Stimulated activated memory B cell treated with anti-CD40 and anti-IgM and Interleukin-4, amounts not matched to agents 10 μg/mL and 1 μg/mL and 100 μg/mL, for 72 hours (primary cell): ENCODE measurements at regions not wholly inside any gene's neighbourhood (a gene's known extent, or its start where the extent isn't known, plus 50 kb on each side); places are given as distances from the start of the nearest gene placed in this dataset.

ENCODE experiments used
- ATAC-seq: fragments of 150-1000 bp; cut with Tn5 transposase; 2 replicates; pipeline ENCODE4 v1.10.0; 2021
- H3K27ac Mint-ChIP-seq: one replicate; pipeline ENCODE4 v1.8.0; 2022; ENCODE audit warnings: mild to moderate bottlenecking, mixed read lengths
- H3K27me3 Mint-ChIP-seq: one replicate; pipeline ENCODE4 v1.8.0; 2022; ENCODE audit warnings: mixed read lengths
- H3K36me3 Mint-ChIP-seq: one replicate; pipeline ENCODE4 v1.8.0; 2022; ENCODE audit warnings: mixed read lengths
- H3K4me1 Mint-ChIP-seq: one replicate; pipeline ENCODE4 v1.8.0; 2022; ENCODE audit warnings: mixed read lengths
- H3K4me3 Mint-ChIP-seq: one replicate; pipeline ENCODE4 v1.8.0; 2022; ENCODE audit warnings: mild to moderate bottlenecking, moderate library complexity, mixed read lengths
- H3K9me3 Mint-ChIP-seq: one replicate; pipeline ENCODE4 v1.8.0; 2022; ENCODE audit warnings: mixed read lengths

DNA sequence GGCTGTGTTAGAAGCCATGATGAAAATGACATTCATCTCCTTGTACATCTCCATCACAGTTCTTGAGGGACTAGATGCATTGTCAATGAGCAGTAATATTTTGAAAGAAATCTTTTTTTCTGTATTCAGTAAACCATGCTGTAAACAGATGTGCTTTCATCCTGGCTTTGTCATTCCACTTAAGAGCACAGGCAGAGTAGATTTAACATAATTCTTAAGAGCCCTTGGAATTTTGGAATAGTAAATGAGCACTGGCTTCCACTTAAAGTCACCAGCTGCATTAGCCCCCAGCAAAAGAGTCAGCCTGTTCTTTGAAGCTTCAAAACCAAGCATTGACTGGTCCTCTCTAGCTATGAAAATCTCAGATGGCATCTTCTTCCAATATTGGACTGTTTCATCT lies 197.8 kb upstream of the HDDC2 start:
- Mint-ChIP-seq H3K27me3 (peaks cover 12% of the 10 kb centered on the region), H3K4me3 (no peak overlapping the region), H3K36me3 (no peaks in the 10 kb centered on the region), H3K4me1 (no peaks in the 10 kb centered on the region), H3K9me3 (no peaks in the 10 kb centered on the region), H3K27ac (no peak overlapping the region)
- ATAC-seq: no peak

DNA sequence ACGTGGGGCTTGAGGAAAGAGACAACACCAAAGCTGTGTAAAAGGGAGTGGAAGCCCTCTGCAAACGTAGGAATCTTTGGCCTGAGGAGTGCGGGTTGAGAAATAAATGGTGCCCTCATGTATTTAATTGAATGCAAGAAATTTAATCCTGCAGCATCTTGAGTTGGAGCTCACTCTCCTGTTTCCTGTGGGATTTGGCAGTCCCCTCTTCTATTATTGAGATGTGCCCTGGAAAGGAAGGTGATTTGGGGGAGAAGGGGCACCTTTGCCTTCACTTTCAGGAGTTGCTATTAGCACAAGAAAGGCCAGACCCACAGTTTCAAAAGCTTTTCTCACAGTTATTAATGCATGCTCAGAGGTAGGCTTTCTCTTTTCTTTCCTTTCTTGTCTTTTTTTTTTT lies 201.4 kb upstream of the HDDC2 start:
- no peaks in the 10 kb centered on the region for H3K4me1 Mint-ChIP-seq
- no peak for ATAC-seq
- H3K27me3 Mint-ChIP-seq: peaks cover 17% of the 10 kb centered on the region
- H3K9me3 Mint-ChIP-seq: no peaks in the 10 kb centered on the region
- H3K4me3 Mint-ChIP-seq: no peak overlapping the region
- H3K27ac Mint-ChIP-seq: no peak overlapping the region
- no peaks in the 10 kb centered on the region for H3K36me3 Mint-ChIP-seq

DNA sequence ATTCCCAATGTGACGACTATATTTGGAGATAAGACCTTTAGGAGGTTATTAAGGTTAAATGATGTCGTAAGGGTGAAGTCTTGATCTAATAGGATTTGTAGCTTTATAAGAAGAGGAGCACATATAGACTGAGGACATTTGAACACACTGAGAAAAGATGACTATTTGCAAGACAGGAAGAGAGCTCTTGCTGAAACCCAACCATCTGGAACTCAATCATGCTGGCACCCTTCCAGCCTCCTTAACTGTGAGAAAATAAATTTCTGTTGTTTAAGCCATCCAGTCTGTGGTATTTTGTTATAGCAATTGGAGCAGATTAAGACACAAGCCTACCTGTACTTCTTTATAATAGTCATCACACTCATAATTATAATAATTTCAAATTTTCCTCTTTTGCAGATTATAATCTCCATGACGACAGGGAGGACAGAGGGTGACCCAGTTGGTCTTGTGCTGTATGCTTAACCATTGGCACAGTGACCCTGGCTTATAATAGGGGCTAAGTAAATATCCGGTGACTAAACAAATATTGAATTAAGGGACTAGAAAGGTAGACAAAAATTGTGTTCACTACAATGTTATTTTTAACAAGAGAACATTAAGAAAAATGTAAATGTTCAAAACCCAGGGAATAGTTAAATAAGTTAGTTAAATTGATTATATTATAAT lies 206.4 kb upstream of the HDDC2 start:
- Mint-ChIP-seq H3K27me3 (peaks cover 9% of the 10 kb centered on the region), H3K9me3 (no peaks in the 10 kb centered on the region), H3K36me3 (no peaks in the 10 kb centered on the region), H3K27ac (no peak overlapping the region), H3K4me3 (no peak overlapping the region), H3K4me1 (no peaks in the 10 kb centered on the region)
- no peak for ATAC-seq

DNA sequence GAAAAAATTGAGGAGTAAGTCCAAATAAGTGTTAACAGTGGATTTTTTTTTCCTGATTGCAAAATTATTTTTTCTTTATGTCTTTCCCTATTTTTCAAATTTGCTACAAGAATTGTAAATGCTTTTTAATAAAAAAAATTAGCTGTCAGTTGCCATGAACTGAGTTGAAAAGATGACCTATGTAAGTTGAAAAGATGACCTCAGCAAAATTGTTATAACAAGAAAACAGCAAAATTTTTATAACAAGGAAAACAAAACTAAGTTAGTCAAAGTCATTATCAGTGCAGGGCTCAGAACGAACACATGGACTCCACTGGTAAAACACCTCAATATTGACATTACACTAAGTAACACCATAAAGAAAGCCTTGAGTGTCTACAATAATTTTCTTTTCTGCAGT lies 207.0 kb upstream of the HDDC2 start:
- Mint-ChIP-seq H3K36me3 (no peaks in the 10 kb centered on the region), H3K9me3 (no peaks in the 10 kb centered on the region)

DNA sequence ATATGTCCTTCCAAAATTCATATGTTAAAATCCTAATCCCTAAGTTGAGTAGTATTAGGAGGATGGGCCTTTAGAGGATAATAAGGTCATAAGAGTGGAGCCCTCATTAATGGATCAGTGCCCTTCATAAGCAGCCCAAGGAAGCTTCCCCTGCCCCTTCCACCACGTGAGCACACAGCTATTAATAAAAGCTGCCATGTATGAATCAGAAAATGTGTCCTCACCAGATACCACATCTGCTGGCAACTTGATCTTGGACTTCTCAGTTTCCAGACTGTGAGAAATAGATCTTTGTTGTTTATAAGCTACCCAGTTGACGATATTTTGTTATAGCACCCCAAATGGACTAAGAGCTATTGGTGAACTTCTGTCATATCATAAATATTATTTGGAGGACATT lies 207.7 kb upstream of the HDDC2 start:
- Mint-ChIP-seq H3K27ac (no peak overlapping the region), H3K4me1 (no peaks in the 10 kb centered on the region), H3K27me3 (peaks cover 6% of the 10 kb centered on the region), H3K9me3 (no peaks in the 10 kb centered on the region), H3K36me3 (no peaks in the 10 kb centered on the region), H3K4me3 (no peak overlapping the region)
- ATAC-seq: no peak

More for the DNA sequence above, 207.0 kb upstream of the HDDC2 start:
- no peak overlapping the region for H3K4me3 Mint-ChIP-seq
- H3K4me1 Mint-ChIP-seq: no peaks in the 10 kb centered on the region
- no peak overlapping the region for H3K27ac Mint-ChIP-seq
- peaks cover 9% of the 10 kb centered on the region for H3K27me3 Mint-ChIP-seq
- ATAC-seq: no peak

DNA sequence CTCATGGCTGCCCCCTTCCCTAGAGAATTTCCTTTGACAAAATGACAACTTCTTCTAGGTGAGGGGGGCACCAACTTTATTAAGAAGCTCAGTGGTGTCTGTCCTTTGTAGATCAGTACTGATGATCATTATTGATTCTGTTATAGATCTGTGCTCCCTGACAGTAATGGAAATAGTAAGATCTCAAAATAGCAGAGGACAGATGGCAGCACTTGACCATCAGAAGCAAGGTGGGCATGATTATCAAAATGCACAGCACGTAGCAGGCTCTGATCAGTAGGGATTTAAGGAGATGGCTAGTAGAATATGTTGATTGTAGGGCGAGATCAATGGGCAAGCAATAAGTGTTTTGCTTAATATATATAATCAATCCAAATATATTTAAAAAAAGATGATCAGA lies 208.6 kb upstream of the HDDC2 start:
- Mint-ChIP-seq H3K27ac (no peak overlapping the region), H3K27me3 (no peaks in the 10 kb centered on the region), H3K4me1 (no peaks in the 10 kb centered on the region), H3K9me3 (no peaks in the 10 kb centered on the region), H3K36me3 (no peaks in the 10 kb centered on the region), H3K4me3 (no peak overlapping the region)
- ATAC-seq: no peak

DNA sequence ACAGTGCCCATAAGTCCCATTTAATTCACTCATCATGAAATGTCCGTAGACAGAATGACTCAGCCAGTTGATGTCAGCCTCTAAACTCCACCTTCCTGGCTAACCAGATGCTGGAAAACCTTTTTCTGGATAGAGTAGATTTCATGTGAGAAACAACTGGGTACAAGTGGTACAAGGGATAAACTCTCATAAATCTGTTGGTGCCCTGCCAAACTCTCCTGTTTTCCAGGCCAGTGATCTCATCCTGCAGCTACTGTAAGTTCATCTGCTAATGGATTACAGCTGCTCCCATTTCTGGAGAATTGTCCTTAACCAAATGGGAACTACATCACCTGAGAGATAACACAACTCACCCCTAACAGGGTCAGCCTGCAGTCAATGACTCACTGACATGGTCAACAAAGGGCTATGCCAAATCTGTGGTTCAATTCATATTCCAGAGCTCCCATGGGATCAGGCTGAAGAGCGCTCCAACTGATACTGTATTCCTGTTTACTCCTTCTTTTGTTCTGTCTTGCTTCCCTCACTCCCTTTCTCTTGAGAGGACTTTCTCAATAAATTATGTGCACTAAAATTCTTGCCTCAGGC lies 210.1 kb upstream of the HDDC2 start:
- H3K9me3 Mint-ChIP-seq: peaks cover 5% of the 10 kb centered on the region
- H3K27me3 Mint-ChIP-seq: no peaks in the 10 kb centered on the region
- H3K27ac Mint-ChIP-seq: no peak overlapping the region
- ATAC-seq: no peak
- H3K4me1 Mint-ChIP-seq: no peaks in the 10 kb centered on the region
- no peaks in the 10 kb centered on the region for H3K36me3 Mint-ChIP-seq
- H3K4me3 Mint-ChIP-seq: no peak overlapping the region

DNA sequence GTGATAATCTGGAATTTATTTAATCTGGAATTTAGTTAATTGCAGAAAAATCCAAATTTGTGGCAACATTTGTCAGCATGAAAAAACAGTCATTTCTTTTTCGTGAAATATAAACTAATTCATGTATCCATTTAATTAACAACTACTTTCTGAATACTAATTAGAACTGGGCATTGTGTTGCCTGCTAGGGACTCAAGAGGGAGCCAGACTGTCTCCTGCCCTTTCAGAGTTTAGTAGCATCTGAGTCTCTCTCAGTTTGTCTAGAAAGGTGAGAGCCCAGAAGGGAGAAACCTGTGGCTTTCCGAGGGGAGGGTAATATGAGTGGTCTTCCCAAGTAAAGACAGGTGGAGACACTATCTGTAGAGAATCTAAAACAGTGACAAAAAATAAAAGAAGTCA lies 210.9 kb upstream of the HDDC2 start:
- peaks cover 5% of the 10 kb centered on the region for H3K9me3 Mint-ChIP-seq
- ATAC-seq: no peak
- H3K27me3 Mint-ChIP-seq: no peaks in the 10 kb centered on the region
- H3K27ac Mint-ChIP-seq: no peak overlapping the region
- H3K4me3 Mint-ChIP-seq: no peak overlapping the region
- H3K4me1 Mint-ChIP-seq: no peaks in the 10 kb centered on the region
- no peaks in the 10 kb centered on the region for H3K36me3 Mint-ChIP-seq

DNA sequence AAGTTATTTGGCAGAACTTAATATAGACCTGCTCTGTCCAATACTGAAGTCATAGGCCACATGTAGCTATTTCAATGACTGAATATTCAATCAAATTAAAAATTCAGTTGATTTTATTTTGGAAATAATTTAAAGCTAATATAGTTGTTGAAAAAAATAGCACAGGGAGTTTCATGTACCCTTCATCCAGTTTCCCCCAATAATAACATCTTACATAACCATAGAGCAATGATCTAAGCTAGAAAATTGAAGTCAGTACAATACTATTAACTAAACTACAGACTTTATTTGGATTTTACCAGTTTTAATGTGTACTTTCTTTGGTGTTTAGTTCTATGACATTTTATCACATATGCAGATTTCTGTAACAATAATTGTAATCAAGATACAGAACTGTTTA lies 212.2 kb upstream of the HDDC2 start:
- H3K9me3 Mint-ChIP-seq: peaks cover 5% of the 10 kb centered on the region
- H3K4me3 Mint-ChIP-seq: no peak overlapping the region
- ATAC-seq: no peak
- no peaks in the 10 kb centered on the region for H3K27me3 Mint-ChIP-seq
- no peaks in the 10 kb centered on the region for H3K36me3 Mint-ChIP-seq
- no peaks in the 10 kb centered on the region for H3K4me1 Mint-ChIP-seq
- no peak overlapping the region for H3K27ac Mint-ChIP-seq

DNA sequence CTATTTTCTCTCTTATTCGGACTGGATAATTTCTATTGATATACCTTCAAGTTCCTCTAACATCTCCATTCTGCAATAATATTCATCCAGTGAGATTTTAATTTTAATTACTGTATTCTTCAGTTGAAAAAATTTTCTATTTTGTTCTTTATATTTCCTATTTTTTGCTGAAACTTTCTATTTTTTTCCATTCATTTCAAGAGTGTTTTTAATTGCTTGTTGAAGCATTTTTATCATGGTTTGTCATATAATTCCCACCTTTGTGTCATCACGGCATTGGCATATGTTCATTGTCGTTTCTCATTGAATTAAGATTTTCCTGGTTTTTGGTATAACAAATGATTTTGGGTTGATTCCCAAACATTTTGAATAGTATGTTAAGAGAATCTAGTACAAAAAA lies 214.9 kb upstream of the HDDC2 start:
- H3K27me3 Mint-ChIP-seq: peaks cover 21% of the 10 kb centered on the region
- ATAC-seq: no peak
- no peak overlapping the region for H3K27ac Mint-ChIP-seq
- H3K4me1 Mint-ChIP-seq: no peaks in the 10 kb centered on the region
- peaks cover 5% of the 10 kb centered on the region for H3K9me3 Mint-ChIP-seq
- H3K4me3 Mint-ChIP-seq: no peak overlapping the region
- H3K36me3 Mint-ChIP-seq: no peaks in the 10 kb centered on the region

DNA sequence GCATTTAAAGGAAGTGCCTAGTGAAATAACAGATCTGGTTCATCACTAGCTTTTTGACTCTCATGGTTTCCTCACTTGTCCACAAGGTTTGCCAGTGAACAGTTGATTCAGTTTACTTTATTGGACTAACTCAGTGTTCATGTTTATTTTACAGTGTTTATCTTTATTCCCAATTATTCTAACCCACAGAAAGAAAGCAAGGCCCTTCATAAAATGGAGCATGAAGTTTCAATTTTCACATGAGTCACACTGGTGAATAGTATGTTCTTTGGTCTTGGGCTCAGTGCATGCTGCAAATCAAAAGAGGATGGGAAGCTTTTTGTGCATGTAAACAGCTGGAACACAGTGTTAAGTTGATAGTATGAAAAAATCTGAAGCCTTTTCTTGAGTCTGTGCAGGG lies 217.6 kb upstream of the HDDC2 start:
- H3K27ac Mint-ChIP-seq: no peak overlapping the region
- no peaks in the 10 kb centered on the region for H3K4me1 Mint-ChIP-seq
- no peaks in the 10 kb centered on the region for H3K36me3 Mint-ChIP-seq
- H3K4me3 Mint-ChIP-seq: no peak overlapping the region
- ATAC-seq: no peak
- peaks cover 5% of the 10 kb centered on the region for H3K9me3 Mint-ChIP-seq
- peaks cover 24% of the 10 kb centered on the region for H3K27me3 Mint-ChIP-seq

DNA sequence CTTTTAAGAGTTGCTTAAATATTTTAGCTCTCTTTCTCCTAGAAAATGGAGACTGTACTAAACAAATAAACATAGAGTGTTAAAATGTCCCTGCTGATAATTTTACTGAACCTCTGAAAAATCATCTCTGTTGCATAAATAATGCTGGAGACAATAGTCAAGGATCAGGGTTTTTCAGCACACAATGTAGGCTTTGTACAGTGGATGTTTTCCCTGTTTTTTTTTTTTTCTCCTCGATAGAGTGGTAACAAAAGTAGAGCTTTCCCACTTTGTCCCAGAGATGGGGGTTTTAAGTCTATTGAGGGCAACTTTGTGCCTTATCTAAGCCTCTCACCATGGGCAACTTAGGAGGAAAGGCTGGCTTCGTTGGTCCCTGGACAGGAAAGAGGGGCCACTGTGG lies 222.6 kb upstream of the HDDC2 start:
- Mint-ChIP-seq H3K4me3 (no peak overlapping the region), H3K4me1 (no peaks in the 10 kb centered on the region), H3K36me3 (no peaks in the 10 kb centered on the region), H3K27ac (no peak overlapping the region), H3K27me3 (peaks cover 42% of the 10 kb centered on the region), H3K9me3 (no peaks in the 10 kb centered on the region)
- no peak for ATAC-seq

DNA sequence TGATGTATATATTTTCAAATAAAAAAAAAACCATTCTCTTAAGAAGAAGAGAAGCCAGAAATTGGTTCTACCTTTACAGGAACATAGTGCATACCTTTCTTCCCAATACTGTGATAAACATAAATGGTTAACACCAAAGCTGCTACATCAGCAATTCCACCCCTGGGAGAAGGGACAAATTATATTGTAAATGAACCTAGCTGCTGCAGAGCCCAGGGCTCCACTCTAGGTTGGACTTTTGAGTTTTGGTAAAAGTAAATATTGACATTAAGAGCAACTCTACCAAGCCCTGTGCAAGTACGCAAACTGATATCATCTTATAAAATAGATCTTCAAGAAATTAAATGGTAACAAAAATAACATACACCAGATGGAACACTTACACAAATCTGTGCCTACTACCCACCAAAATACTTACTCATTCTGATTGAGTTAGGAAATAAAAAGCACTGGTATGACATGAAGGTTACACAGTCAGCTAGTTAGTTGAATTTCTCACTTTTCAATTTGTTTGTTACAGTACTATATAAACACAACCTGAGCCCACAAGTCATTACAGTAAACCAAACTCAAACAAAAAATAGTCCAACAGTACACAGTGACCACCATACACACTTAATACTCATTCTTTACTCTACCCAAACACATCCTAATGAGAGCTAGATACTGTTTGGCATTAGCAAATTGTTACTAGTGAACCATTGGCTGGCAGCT lies 223.3 kb upstream of the HEY2 start:
- ATAC-seq: no peak
- Mint-ChIP-seq H3K4me1 (no peaks in the 10 kb centered on the region), H3K27ac (no peak overlapping the region), H3K27me3 (peaks cover 31% of the 10 kb centered on the region), H3K4me3 (no peak overlapping the region), H3K36me3 (no peaks in the 10 kb centered on the region), H3K9me3 (no peaks in the 10 kb centered on the region)

DNA sequence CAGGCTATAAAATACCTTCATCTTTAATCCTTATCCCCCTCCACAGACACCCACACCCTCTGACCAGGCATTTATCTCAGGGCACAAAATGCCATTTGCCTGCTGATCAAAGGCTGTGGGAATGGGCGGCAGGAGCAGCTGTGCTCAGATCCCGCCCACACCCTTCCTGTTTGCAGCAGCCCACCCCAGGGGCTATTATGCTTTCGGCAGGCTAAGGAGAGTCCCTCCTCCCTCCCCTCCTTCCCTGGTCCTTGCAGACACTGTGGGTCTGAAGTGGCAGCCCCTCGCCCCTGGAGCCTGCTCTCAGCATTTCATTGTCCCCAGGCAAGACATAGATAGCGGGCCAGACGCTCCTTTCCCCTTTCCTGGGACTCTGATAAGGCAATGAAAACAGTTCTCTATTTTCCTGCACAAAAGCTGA lies 220.8 kb upstream of the HEY2 start:
- no peak overlapping the region for H3K27ac Mint-ChIP-seq
- H3K36me3 Mint-ChIP-seq: no peaks in the 10 kb centered on the region
- peak; percentile 15 for ATAC-seq
- H3K4me3 Mint-ChIP-seq: no peak overlapping the region
- no peaks in the 10 kb centered on the region for H3K9me3 Mint-ChIP-seq
- peaks cover 33% of the 10 kb centered on the region for H3K27me3 Mint-ChIP-seq
- H3K4me1 Mint-ChIP-seq: no peaks in the 10 kb centered on the region

DNA sequence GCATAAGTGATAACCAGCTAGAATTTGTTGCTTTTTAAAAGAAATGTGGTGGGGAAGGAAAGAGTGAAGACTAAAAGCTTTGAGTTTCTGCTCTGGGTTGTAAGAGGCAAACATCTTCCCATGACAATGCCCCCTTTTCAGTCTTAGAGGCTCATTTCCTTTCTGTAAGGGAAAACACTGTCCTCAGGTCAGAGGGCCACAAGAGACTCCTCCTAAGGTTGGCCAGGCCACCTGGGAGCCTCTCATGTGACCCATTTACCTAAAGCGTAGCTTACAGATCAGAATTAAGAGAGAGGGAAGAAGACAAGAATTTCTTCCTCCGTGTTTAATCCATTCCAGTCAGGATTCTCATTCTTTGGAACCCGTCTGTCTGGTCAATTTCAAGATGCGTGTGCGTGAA lies 220.4 kb upstream of the HEY2 start:
- no peak overlapping the region for H3K27ac Mint-ChIP-seq
- ATAC-seq: no peak
- H3K36me3 Mint-ChIP-seq: no peaks in the 10 kb centered on the region
- H3K4me1 Mint-ChIP-seq: no peaks in the 10 kb centered on the region
- no peaks in the 10 kb centered on the region for H3K9me3 Mint-ChIP-seq
- peaks cover 37% of the 10 kb centered on the region for H3K27me3 Mint-ChIP-seq
- no peak overlapping the region for H3K4me3 Mint-ChIP-seq
